HG03045 (cell line): ENCODE measurements at regions not wholly inside any gene's neighbourhood (a gene's known extent, or its start where the extent isn't known, plus 50 kb on each side); places are given as distances from the start of the nearest gene placed in this dataset.
"Not testable (repeated sequence)": the region's sequence is repeated elsewhere in the genome, so short reads cannot be mapped to it uniquely, and the experiment has no call there.

ENCODE experiments used
- ATAC-seq: cut with Tn5 transposase; IDR thresholded peaks from one replicate; pipeline ENCODE4 v1.9.1; 2021; ENCODE audit warnings: mild to moderate bottlenecking, moderate library complexity; ENCODE audit not compliant: unreplicated experiment

DNA sequence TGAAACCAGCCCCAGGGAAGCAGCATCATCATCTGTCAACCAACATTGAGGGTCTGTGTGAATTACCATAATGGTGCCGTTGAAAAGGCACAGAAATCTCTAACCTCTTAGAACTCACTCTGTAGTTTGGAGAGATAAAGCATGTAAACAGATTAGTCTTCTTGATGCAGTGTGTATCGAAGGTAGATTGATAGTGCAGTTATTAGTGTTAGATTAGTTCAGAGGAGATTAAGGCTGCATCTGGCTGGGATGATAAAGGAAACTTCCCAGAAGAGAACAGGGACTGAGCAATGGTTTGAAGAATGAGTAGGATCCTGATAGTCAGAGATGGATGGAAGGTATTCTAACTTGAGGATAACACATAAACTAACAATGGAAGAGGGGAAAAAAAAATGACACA, 651.5 kb downstream of the TLE1 start:
- ATAC-seq = no peak

- no peak for ATAC-seq
Observed at GRCh38 chr9:81035601-81036000, 653.7 kb downstream of the TLE1 start.

DNA sequence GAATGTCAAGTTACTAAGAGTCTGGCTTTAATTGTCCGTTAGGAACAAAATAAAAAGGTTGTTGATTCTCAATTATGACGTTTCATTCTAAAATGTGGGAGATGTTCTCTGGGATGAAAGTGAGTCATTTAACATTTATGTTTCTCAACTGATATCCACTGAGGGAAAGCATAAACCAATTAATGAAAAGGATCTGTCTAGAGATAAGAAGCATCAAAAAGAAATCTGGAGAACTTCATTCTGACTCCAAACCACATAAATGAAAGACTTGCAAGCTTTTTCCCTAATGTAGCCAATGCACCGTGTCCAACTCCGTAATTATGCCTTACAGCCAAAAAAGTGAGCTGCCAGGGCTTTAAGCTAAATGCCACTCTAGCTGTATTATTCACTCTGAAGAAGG, 654.2 kb downstream of the TLE1 start:
- no peak for ATAC-seq

- no peak for ATAC-seq
Observed at GRCh38 chr9:81032831-81033230, 656.5 kb downstream of the TLE1 start.

- no peak for ATAC-seq
Observed at GRCh38 chr9:81032030-81032572, 657.2 kb downstream of the TLE1 start.

- no peak for ATAC-seq
Observed at GRCh38 chr9:81031422-81032029, 657.8 kb downstream of the TLE1 start.

- no peak for ATAC-seq
Observed at GRCh38 chr9:81030027-81030426, 659.3 kb downstream of the TLE1 start.

- ATAC-seq = no peak
Observed at GRCh38 chr9:81028504-81028903, 660.8 kb downstream of the TLE1 start.

GRCh38 chr9:81022177-81022576, 667.2 kb downstream of the TLE1 start:
- no peak for ATAC-seq

GRCh38 chr9:81014945-81015344, 674.4 kb downstream of the TLE1 start:
- ATAC-seq = not testable (repeated sequence)

DNA sequence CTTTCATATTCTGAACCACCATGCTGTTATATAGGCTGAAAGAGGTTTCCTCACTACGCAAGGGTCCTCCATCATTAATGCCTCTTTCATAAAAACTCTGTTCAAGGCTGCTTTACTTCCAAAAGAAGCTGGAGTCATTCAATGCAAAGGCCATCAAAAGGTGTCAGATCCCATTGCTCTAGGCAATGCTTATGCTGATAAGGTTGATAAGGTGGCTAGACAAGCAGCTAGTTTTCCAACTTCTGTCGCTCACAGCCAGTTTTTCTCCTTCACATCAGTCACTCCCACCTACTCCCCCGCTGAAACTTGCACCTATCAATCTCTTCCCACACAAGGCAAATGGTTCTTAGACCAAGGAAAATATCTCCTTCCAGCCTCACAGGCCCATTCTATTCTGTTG, 676.2 kb downstream of the TLE1 start:
- not testable (repeated sequence) for ATAC-seq

DNA sequence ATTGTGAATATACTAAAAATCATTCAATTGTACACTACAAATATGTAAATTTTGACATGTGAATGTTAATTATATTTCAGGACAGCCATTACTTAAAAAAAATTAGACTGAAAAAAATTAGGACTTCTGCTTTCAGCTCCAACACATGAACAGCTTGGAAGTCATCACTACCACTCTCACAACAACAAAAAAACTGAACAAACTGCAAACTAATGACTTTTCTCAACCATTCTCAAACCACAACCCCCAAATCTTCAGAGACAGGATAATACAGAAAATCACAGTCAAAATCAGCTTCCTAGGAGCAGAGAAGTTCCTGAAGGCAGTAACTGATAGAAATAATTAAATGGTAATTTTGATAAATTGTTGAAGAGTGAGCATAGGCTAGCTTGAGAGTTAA, 686.4 kb downstream of the TLE1 start:
- no peak for ATAC-seq

DNA sequence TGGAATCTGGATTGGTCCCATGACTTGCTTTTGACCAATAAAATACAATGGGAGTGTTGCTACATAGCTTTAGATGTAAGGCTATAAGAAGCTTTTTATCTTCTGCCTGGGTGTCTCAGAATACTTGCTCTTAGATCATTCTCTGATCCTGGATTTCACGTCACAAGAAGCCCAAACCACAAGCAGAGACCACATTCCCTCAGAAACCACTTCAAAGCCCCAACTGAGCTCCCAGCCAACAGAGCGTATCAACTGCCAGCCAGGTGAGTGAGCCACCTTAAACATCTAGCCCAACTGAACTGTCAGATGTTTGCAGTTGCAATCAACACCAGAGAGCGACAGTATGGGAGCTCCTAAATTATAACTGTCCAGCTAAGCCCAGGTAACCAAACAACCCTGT, 687.1 kb downstream of the TLE1 start:
- no peak for ATAC-seq

DNA sequence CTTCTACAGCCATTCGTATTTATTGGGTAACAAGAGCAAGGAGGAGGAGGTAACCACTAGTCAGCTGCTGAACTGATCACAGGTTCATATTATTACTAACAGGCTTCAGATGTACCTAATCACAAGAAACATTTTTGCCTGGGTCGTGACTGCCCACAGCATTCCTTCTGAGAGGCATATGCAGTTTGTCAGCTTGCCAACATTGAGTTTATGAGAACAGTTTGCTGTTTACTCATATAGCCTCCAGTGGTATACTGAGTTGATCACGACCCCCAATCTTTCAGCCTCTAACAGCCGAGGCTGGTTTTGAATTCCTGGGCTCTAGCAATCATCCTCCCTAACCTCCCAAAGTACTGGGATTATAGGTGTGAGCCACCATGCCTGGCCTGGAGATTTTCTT, 693.6 kb downstream of the TLE1 start:
- no peak for ATAC-seq

DNA sequence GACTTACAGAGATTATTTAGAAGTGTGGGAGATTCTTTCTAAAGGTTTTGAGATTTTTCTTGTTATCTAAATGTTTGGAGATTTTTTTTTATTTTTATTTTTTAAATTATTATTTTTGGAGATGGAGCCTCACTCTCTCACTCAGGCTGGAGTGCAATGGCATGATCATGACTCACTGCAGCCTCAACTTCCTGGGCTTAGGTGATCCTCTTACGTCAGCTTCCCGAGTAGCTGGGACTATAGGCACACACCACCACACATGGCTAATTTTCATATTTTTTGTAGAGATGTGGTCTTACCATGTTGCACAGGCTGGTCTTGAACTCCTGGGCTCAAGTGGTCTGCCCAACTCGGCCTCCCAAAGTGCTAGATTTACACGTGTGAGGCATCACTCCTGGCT, 694.5 kb downstream of the TLE1 start:
- ATAC-seq = no peak

DNA sequence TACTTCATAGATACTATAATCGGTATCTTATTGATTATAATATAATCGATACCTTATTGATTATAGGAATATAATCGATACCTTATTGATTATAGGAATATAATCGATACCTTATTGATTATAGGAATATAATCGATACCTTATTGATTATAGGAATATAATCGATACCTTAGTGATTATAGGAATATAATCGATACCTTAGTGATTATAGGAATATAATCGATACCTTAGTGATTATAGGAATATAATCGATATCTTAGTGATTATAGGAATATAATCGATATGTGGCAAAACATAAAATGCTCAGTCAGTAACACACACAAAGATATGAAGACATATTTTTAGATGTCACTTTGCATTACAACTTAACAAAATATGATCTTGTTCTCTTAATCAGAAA, 703.8 kb downstream of the TLE1 start:
- ATAC-seq = not testable (repeated sequence)

- no peak for ATAC-seq
Observed at GRCh38 chr9:80976403-80976802, 712.9 kb downstream of the TLE1 start.

- not testable (repeated sequence) for ATAC-seq
Observed at GRCh38 chr9:80970377-80970776, 719.0 kb downstream of the TLE1 start.

DNA sequence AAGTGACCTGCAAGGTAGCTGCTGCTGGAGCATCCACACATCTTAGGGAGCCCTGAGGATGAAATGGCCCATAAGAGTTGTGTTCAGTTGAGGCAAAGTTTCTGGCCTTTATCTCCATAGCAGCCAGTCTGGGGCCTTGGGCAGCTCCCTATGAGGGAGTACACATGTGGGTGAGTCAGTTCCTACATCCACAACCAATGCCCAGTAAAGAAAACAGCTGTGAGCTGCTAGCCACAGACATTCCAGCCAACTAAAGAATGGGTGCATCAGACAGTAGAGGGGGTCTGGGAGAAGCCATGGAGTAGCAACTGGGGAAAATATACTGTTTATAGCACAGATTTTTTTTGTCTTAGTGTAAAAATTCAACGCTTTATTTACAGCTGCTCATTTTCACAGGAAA, 720.7 kb downstream of the TLE1 start:
- ATAC-seq = no peak

- ATAC-seq = no peak
Observed at GRCh38 chr9:80964914-80965313, 724.4 kb downstream of the TLE1 start.

- no peak for ATAC-seq
Observed at GRCh38 chr9:80964374-80964773, 725.0 kb downstream of the TLE1 start.

DNA sequence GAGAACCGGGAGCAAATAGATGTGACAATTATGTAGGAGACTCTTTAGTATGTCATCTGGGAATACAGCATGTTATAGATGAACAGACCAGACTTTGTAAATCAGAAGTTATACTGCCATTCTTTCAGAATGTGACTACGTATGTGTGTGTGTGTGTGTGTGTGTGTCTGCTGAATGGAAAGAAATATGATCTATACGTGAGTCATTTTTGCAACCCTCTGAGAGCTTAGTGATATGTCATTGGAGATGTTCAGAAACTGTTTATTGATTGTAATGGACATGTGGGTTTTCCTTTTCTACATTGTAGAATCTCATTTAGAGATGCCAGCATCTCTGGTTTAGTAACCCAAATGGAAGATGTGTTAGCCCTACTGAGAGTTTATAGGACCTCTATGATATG, 731.5 kb downstream of the TLE1 start:
- no peak for ATAC-seq

- ATAC-seq = no peak
Observed at GRCh38 chr9:80954521-80954920, 734.8 kb downstream of the TLE1 start.
